ENCODE measurements at regions not wholly inside any gene's neighbourhood (a gene's known extent, or its start where the extent isn't known, plus 50 kb on each side); places are given as distances from the start of the nearest gene placed in this dataset.

- no peak for DNase-seq (ENCODE audit: low read depth, low spot score)
- Mint-ChIP-seq H3K4me1 (no peaks in the 10 kb centered on the region), H3K9me3 (no peaks in the 10 kb centered on the region), H3K27ac (ENCODE audit: unreplicated experiment) (no peak overlapping the region), H3K27me3 (ENCODE audit: low read depth) (no peaks in the 10 kb centered on the region), H3K4me3 (no peak overlapping the region), H3K36me3 (ENCODE audit: low read depth) (no peaks in the 10 kb centered on the region)
- TF ChIP-seq CTCF (conservative IDR thresholded peaks at IDR 0.05), result no peak
Observed at GRCh38 chr13:57470491-57470890, 161.1 kb upstream of the PCDH17 start.

- no peak for TF ChIP-seq CTCF (conservative IDR thresholded peaks at IDR 0.05)
- no peak overlapping the region for H3K27ac Mint-ChIP-seq (ENCODE audit: unreplicated experiment)
- no peaks in the 10 kb centered on the region for H3K4me1 Mint-ChIP-seq
- H3K9me3 Mint-ChIP-seq, result peaks cover 3% of the 10 kb centered on the region
- H3K36me3 Mint-ChIP-seq (ENCODE audit: low read depth), result no peaks in the 10 kb centered on the region
- DNase-seq (ENCODE audit: low read depth, low spot score), result no peak
- no peak overlapping the region for H3K4me3 Mint-ChIP-seq
- H3K27me3 Mint-ChIP-seq (ENCODE audit: low read depth), result no peaks in the 10 kb centered on the region
Observed at GRCh38 chr13:57491318-57491717, 140.2 kb upstream of the PCDH17 start.

- Mint-ChIP-seq H3K9me3 (no peaks in the 10 kb centered on the region), H3K4me3 (no peak overlapping the region), H3K27me3 (ENCODE audit: low read depth) (no peaks in the 10 kb centered on the region), H3K4me1 (no peaks in the 10 kb centered on the region), H3K27ac (ENCODE audit: unreplicated experiment) (no peak overlapping the region), H3K36me3 (ENCODE audit: low read depth) (no peaks in the 10 kb centered on the region)
- DNase-seq (ENCODE audit: low read depth, low spot score), result no peak
- no peak for TF ChIP-seq CTCF (conservative IDR thresholded peaks at IDR 0.05)
Observed at GRCh38 chr13:57507752-57508463, 123.6 kb upstream of the PCDH17 start.

GRCh38 chr13:57511603-57512002 is 119.9 kb upstream of the PCDH17 start:
- Mint-ChIP-seq H3K27me3 (ENCODE audit: low read depth) (no peaks in the 10 kb centered on the region), H3K4me3 (no peak overlapping the region), H3K27ac (ENCODE audit: unreplicated experiment) (no peak overlapping the region), H3K9me3 (no peaks in the 10 kb centered on the region), H3K4me1 (no peaks in the 10 kb centered on the region), H3K36me3 (ENCODE audit: low read depth) (no peaks in the 10 kb centered on the region)
- TF ChIP-seq CTCF (conservative IDR thresholded peaks at IDR 0.05), result no peak
- DNase-seq (ENCODE audit: low read depth, low spot score), result no peak

GRCh38 chr13:57527114-57527735 is 104.3 kb upstream of the PCDH17 start:
- no peak for TF ChIP-seq CTCF (conservative IDR thresholded peaks at IDR 0.05)
- Mint-ChIP-seq H3K4me1 (no peaks in the 10 kb centered on the region), H3K9me3 (peaks cover 6% of the 10 kb centered on the region), H3K27ac (ENCODE audit: unreplicated experiment) (no peak overlapping the region), H3K36me3 (ENCODE audit: low read depth) (no peaks in the 10 kb centered on the region), H3K27me3 (ENCODE audit: low read depth) (no peaks in the 10 kb centered on the region), H3K4me3 (no peak overlapping the region)
- DNase-seq (ENCODE audit: low read depth, low spot score), result no peak
